Small intestine (tissue), 7 donors: ENCODE measurements at regions not wholly inside any gene's neighbourhood (a gene's known extent, or its start where the extent isn't known, plus 50 kb on each side); places are given as distances from the start of the nearest gene placed in this dataset.
"Not testable (repeated sequence)": the region's sequence is repeated elsewhere in the genome, so short reads cannot be mapped to it uniquely, and the experiment has no call there.

Source experiments
- DNase-seq, 2 donors: peaks; one replicate each; pipeline versions ENCODE4 v3.0.0 to v3.0.0-alpha.2; 2013
- FAIRE-seq: peaks from 2 replicates; lab custom pipeline; 2012; peaks lifted over from hg19 to GRCh38; lab: Jason Lieb, UNC
- H3K27ac ChIP-seq, 3 donors: one replicate each; pipeline ENCODE4 v1.5.1; 2013; ENCODE audit warnings: low read length in 2 of 3, mild to moderate bottlenecking in 2 of 3, control low read depth in 1 of 3, inconsistent platforms in 1 of 3, low read depth in 1 of 3, moderate library complexity in 1 of 3
- H3K27me3 ChIP-seq, 3 donors: one replicate each; pipeline ENCODE4 v1.6.1; 2013; ENCODE audit warnings: low read length in 3 of 3, inconsistent platforms in 1 of 3; ENCODE audit not compliant: control insufficient read depth in 3 of 3, insufficient read depth in 3 of 3
- H3K36me3 ChIP-seq, 3 donors: one replicate each; pipeline ENCODE4 v1.6.1; 2013; ENCODE audit warnings: low read length in 3 of 3, inconsistent platforms in 1 of 3, low read depth in 1 of 3, mild to moderate bottlenecking in 1 of 3, moderate library complexity in 1 of 3; ENCODE audit not compliant: control insufficient read depth in 3 of 3, insufficient read depth in 2 of 3
- H3K4me1 ChIP-seq, 3 donors: one replicate each; pipeline ENCODE4 v1.6.1; 2013; ENCODE audit warnings: low read length in 2 of 3, inconsistent platforms in 1 of 3, low read depth in 1 of 3, mild to moderate bottlenecking in 1 of 3, moderate library complexity in 1 of 3; ENCODE audit not compliant: control insufficient read depth in 3 of 3, insufficient read depth in 2 of 3
- H3K4me3 ChIP-seq, 3 donors: one replicate each; pipeline ENCODE4 v1.5.1; 2013; ENCODE audit warnings: low read length in 3 of 3, control low read depth in 1 of 3, inconsistent platforms in 1 of 3, low read depth in 1 of 3, mild to moderate bottlenecking in 1 of 3, moderate library complexity in 1 of 3
- H3K9me3 ChIP-seq, 2 donors: one replicate each; pipeline ENCODE4 v1.6.1; 2013; ENCODE audit warnings: low read depth in 1 of 2, low read length in 1 of 2; ENCODE audit not compliant: control insufficient read depth in 2 of 2, insufficient read depth in 1 of 2
- WGBS, 3 donors: extraction: QIAGEN DNeasy Blood & Tissue Kit; methylation state at CpG; one replicate each; pipeline ENCODE4 v1.1.7; 2013; 5-methylcytosine and 5-hydroxymethylcytosine counted together
- donor health status: healthy with polysubstance abuse.
- donor health status: control.
- donor health status: control.
- donor health status: Bipolar disorder and iron deficiency.
- donor health status: healthy.

DNA sequence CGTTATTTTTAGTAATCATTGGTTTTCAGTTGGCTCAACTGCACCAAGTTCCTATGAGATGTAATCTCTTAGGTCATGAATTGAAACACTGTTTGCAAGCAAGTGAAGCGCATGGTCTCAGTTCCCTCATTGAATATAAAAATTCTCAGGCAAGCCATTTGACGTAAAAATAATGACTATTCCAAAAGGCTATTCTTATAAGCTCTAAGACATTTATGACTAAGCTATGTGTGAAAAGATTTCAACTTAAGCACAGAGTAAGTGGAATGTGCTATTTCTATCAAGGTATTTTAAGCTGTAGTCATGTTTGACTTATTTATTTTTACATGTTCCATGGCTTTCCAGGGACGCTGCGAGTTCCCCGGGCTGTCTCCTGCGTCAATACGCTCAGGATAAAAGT is 248.5 kb downstream of the THBS2 start:
- WGBS, 3 donors, result 81 to 87% (median 87%) methylated on average over 8 of the region's 8 CpGs
- Histone ChIP-seq H3K36me3 (no peaks in the 10 kb centered on the region), H3K9me3 (peaks cover 0 to 7% of the 10 kb centered on the region in 2 donors), H3K27ac (no peak overlapping the region), H3K27me3 (no peaks in the 10 kb centered on the region), H3K4me3 (no peak overlapping the region), H3K4me1 (no peaks in the 10 kb centered on the region)
- DNase-seq, result no peak
- no peak for FAIRE-seq

- FAIRE-seq, result no peak
- peaks cover 0 to 7% of the 10 kb centered on the region in 2 donors for H3K9me3 ChIP-seq
- no peak overlapping the region for H3K4me3 ChIP-seq
- no peaks in the 10 kb centered on the region for H3K27me3 ChIP-seq
- 94 to 96% (median 95%) methylated on average over 15 of the region's 15 CpGs for WGBS, 3 donors
- DNase-seq, result no peak
- no peaks in the 10 kb centered on the region for H3K36me3 ChIP-seq
- H3K4me1 ChIP-seq, result no peaks in the 10 kb centered on the region
- H3K27ac ChIP-seq, result no peak overlapping the region
These were observed 253.6 kb downstream of the THBS2 start for GRCh38 chr6:169000022-169000421.

DNA sequence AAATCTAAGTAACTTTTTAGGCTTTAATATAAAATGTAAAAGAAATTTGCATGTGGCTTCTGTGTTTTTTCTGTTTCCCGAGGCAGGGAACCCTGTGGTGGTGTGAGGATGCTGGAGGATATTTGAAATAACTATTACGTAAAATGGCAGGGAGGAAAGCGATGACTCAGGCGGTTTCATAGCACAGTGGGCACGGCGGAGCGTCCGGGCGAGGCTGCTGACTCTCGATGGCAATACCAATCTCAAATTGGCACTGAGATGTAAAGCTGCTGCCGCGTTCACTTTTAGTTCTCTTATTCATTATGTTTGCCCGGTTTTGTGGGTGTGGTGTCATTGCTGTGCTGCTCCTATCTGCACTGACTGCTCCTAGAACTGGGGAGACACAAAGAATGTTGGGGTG is 254.3 kb downstream of the THBS2 start:
- H3K27ac ChIP-seq, result no peak overlapping the region
- no peak for FAIRE-seq
- WGBS, 3 donors, result 72 to 87% (median 74%) methylated on average over 13 of the region's 13 CpGs
- no peak overlapping the region for H3K4me3 ChIP-seq
- H3K4me1 ChIP-seq, result no peaks in the 10 kb centered on the region
- peaks cover 0 to 7% of the 10 kb centered on the region in 2 donors for H3K9me3 ChIP-seq
- DNase-seq, result peak in 1 of 2 donors; percentile 3
- no peaks in the 10 kb centered on the region for H3K27me3 ChIP-seq
- H3K36me3 ChIP-seq, result no peaks in the 10 kb centered on the region

GRCh38 chr6:168996356-168996625 is 257.4 kb downstream of the THBS2 start:
- no peak overlapping the region for H3K4me3 ChIP-seq
- H3K36me3 ChIP-seq, result no peaks in the 10 kb centered on the region
- no peaks in the 10 kb centered on the region for H3K9me3 ChIP-seq
- FAIRE-seq (no peak), DNase-seq (no peak)
- no peak overlapping the region for H3K27ac ChIP-seq
- 89 to 92% (median 90%) methylated on average over 9 of the region's 9 CpGs for WGBS, 3 donors
- no peaks in the 10 kb centered on the region for H3K4me1 ChIP-seq
- H3K27me3 ChIP-seq, result no peaks in the 10 kb centered on the region

- Histone ChIP-seq H3K4me1 (no peaks in the 10 kb centered on the region), H3K9me3 (no peaks in the 10 kb centered on the region), H3K27ac (no peak overlapping the region), H3K27me3 (no peaks in the 10 kb centered on the region), H3K4me3 (no peak overlapping the region), H3K36me3 (no peaks in the 10 kb centered on the region)
- 91 to 94% (median 92%) methylated on average over 28 to 29 of the region's 29 CpGs for WGBS, 3 donors
- DNase-seq (no peak), FAIRE-seq (no peak)
These were observed 257.9 kb downstream of the THBS2 start for GRCh38 chr6:168995526-168996355.

- 83 to 85% (median 83%) methylated on average over 4 to 5 of the region's 5 CpGs for WGBS, 3 donors
- no peaks in the 10 kb centered on the region for H3K4me1 ChIP-seq
- H3K4me3 ChIP-seq, result no peak overlapping the region
- H3K27me3 ChIP-seq, result no peaks in the 10 kb centered on the region
- FAIRE-seq, result no peak
- no peak for DNase-seq
- H3K36me3 ChIP-seq, result no peaks in the 10 kb centered on the region
- no peak overlapping the region for H3K27ac ChIP-seq
- H3K9me3 ChIP-seq, result no peaks in the 10 kb centered on the region
These were observed 258.7 kb downstream of the THBS2 start for GRCh38 chr6:168994956-168995355.

- Histone ChIP-seq H3K27me3 (no peaks in the 10 kb centered on the region), H3K9me3 (no peaks in the 10 kb centered on the region), H3K4me3 (no peak overlapping the region), H3K4me1 (no peaks in the 10 kb centered on the region), H3K36me3 (no peaks in the 10 kb centered on the region), H3K27ac (no peak overlapping the region)
- FAIRE-seq (no peak), DNase-seq (no peak)
- 66 to 73% (median 72%) methylated on average over 11 of the region's 11 CpGs for WGBS, 3 donors
These were observed 261.1 kb downstream of the THBS2 start for GRCh38 chr6:168992446-168993144.

GRCh38 chr6:168991695-168992094 is 262.0 kb downstream of the THBS2 start:
- WGBS, 3 donors, result 93 to 96% (median 96%) methylated on average over 14 to 17 of the region's 17 CpGs
- DNase-seq, FAIRE-seq, H3K4me1 ChIP-seq, H3K27me3 ChIP-seq, H3K27ac ChIP-seq, H3K9me3 ChIP-seq, H3K4me3 ChIP-seq, H3K36me3 ChIP-seq: not testable (repeated sequence)
